Activated B cell treated with CpG ODN at 0.5 μM for 24 hours (primary cell): ENCODE measurements at regions not wholly inside any gene's neighbourhood (a gene's known extent, or its start where the extent isn't known, plus 50 kb on each side); places are given as distances from the start of the nearest gene placed in this dataset.
"Not testable (repeated sequence)": the region's sequence is repeated elsewhere in the genome, so short reads cannot be mapped to it uniquely, and the experiment has no call there.

Experiments used
- ATAC-seq: fragments of 200-7000 bp; cut with Tn5 transposase; one replicate; pipeline ENCODE4 v1.10.0; 2021; ENCODE audit warnings: low read depth, mild to moderate bottlenecking, moderate library complexity
- CTCF ChIA-PET: fragments of 350-600 bp; sonication (Branson Sonifier 250); formaldehyde crosslinking; loops from one replicate; lab custom pipeline; 2021; ENCODE audit warnings: antibody characterized with exemption; lab: Charles Lee
- POLR2A ChIA-PET: fragments of 350-600 bp; sonication (Branson Sonifier 250); formaldehyde crosslinking; loops from one replicate; lab custom pipeline; 2021; ENCODE audit warnings: antibody characterized with exemption; lab: Charles Lee
- DNase-seq: peaks from one replicate; pipeline ENCODE4 v3.0.0; 2022
- H3K27ac Mint-ChIP-seq: one replicate; pipeline ENCODE4 v1.8.0; 2020; ENCODE audit warnings: mixed read lengths
- H3K27me3 Mint-ChIP-seq: one replicate; pipeline ENCODE4 v1.8.0; 2021; ENCODE audit warnings: mixed read lengths
- H3K36me3 Mint-ChIP-seq: one replicate; pipeline ENCODE4 v1.8.0; 2021; ENCODE audit warnings: low read depth, mixed read lengths
- H3K4me1 Mint-ChIP-seq: one replicate; pipeline ENCODE4 v1.8.0; 2021; ENCODE audit warnings: mixed read lengths
- H3K4me3 Mint-ChIP-seq: one replicate; pipeline ENCODE4 v1.8.0; 2020; ENCODE audit warnings: mild to moderate bottlenecking, mixed read lengths
- H3K9me3 Mint-ChIP-seq: one replicate; pipeline ENCODE4 v1.8.0; 2020; ENCODE audit warnings: mixed read lengths
- intact Hi-C: fragments of 100-400 bp; cut with micrococcal nuclease; formaldehyde crosslinking; loops from one replicate; pipeline ENCODE4 v1.15.1; 2024
- TF ChIP-seq, protein P1 (sequence below): fragments of 200-600 bp; IDR thresholded peaks from one replicate; pipeline ENCODE4 v1.8.0; 2022; ENCODE audit warnings: antibody characterized with exemption, mild to moderate bottlenecking

GRCh38 chr3:178950676-178951075 is 120.9 kb downstream of the ZMAT3 start:
- DNase-seq: no peak
- ATAC-seq: no peak
- Mint-ChIP-seq H3K27me3 (no peaks in the 10 kb centered on the region), H3K4me1 (no peaks in the 10 kb centered on the region), H3K27ac (no peak overlapping the region), H3K4me3 (no peak overlapping the region), H3K9me3 (peaks cover 9% of the 10 kb centered on the region), H3K36me3 (no peaks in the 10 kb centered on the region)
- TF ChIP-seq, protein P1, sequence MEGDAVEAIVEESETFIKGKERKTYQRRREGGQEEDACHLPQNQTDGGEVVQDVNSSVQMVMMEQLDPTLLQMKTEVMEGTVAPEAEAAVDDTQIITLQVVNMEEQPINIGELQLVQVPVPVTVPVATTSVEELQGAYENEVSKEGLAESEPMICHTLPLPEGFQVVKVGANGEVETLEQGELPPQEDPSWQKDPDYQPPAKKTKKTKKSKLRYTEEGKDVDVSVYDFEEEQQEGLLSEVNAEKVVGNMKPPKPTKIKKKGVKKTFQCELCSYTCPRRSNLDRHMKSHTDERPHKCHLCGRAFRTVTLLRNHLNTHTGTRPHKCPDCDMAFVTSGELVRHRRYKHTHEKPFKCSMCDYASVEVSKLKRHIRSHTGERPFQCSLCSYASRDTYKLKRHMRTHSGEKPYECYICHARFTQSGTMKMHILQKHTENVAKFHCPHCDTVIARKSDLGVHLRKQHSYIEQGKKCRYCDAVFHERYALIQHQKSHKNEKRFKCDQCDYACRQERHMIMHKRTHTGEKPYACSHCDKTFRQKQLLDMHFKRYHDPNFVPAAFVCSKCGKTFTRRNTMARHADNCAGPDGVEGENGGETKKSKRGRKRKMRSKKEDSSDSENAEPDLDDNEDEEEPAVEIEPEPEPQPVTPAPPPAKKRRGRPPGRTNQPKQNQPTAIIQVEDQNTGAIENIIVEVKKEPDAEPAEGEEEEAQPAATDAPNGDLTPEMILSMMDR: no peak
- intact Hi-C loops: no loop called here
- POLR2A ChIA-PET: no interaction called here
- CTCF ChIA-PET: no interaction called here

DNA sequence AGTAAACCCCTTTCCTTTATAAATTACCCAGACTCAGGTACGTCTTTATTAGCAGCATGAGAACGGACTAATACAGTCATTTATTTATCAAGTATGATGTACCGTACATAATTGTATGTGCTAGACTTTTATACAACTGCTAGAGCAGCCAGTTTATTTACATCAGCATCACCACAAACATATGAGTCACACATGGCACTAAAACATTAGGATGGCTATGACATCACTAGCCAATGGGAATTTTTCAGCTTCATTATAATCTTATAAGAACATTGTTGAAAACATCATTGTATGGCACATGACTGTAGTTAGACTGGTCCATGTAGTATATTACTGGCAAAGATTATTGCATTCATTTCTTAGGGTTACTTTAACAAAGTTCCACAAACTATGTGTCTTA is 121.7 kb downstream of the ZMAT3 start:
- ATAC-seq (no peak), DNase-seq (no peak)
- intact Hi-C loops: no loop called here
- Mint-ChIP-seq H3K36me3 (no peaks in the 10 kb centered on the region), H3K27ac (no peak overlapping the region), H3K9me3 (peaks cover 13% of the 10 kb centered on the region), H3K27me3 (no peaks in the 10 kb centered on the region), H3K4me1 (no peaks in the 10 kb centered on the region), H3K4me3 (no peak overlapping the region)
- POLR2A ChIA-PET: no interaction called here
- TF ChIP-seq, protein P1: no peak
- CTCF ChIA-PET: no interaction called here

DNA sequence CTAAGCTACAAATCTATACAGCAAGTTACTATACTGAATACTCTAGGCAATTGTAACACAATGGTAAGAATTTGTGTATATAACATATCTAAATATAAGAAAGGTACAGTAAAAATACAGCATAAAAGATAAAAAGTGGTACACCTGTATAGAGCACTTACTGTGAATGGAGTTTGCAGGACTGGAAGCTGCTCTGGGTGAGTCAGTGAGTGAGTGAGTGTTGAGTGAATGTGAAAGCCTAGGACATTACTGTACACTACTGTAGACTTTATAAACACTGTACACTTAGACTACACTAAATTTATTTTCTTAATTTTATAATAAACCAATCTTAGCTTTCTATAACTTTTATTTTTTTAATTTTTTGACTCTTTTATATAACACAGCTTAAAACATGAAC is 123.1 kb downstream of the ZMAT3 start:
- no peak for ATAC-seq
- DNase-seq: no peak
- ChIA-PET CTCF (no interaction called here), POLR2A (no interaction called here)
- intact Hi-C loops: no loop called here
- Mint-ChIP-seq H3K36me3 (no peaks in the 10 kb centered on the region), H3K27ac (no peak overlapping the region), H3K9me3 (peaks cover 13% of the 10 kb centered on the region), H3K27me3 (no peaks in the 10 kb centered on the region), H3K4me1 (no peaks in the 10 kb centered on the region), H3K4me3 (no peak overlapping the region)
- TF ChIP-seq, protein P1: no peak

- no peak overlapping the region for H3K4me3 Mint-ChIP-seq
- no peaks in the 10 kb centered on the region for H3K36me3 Mint-ChIP-seq
- ATAC-seq: no peak
- ChIA-PET POLR2A (no interaction called here), CTCF (no interaction called here)
- TF ChIP-seq, protein P1: no peak
- H3K9me3 Mint-ChIP-seq: peaks cover 13% of the 10 kb centered on the region
- no peak for DNase-seq
- peaks cover 1% of the 10 kb centered on the region for H3K27me3 Mint-ChIP-seq
- intact Hi-C loops: no loop called here
- H3K27ac Mint-ChIP-seq: no peak overlapping the region
- no peaks in the 10 kb centered on the region for H3K4me1 Mint-ChIP-seq
These were observed 123.9 kb downstream of the ZMAT3 start for GRCh38 chr3:178947738-178948137.

DNA sequence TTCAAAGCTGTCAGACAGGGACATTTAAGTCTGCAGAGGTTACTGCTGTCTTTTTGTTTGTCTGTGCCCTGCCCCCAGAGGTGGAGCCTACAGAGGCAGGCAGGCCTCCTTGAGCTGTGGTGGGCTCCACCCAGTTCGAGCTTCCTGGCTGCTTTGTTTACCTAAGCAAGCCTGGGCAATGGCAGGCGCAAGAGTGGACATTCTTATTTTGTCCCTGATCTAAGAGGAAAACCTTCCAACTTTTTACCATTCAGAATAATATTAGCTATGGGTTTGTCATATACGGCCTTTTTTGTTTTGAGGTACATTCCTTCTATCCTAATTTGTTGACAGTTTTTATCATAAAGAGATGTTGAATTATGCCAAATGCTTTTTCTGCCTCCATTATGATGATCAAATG is 129.3 kb downstream of the ZMAT3 start:
- ATAC-seq, H3K36me3 Mint-ChIP-seq, H3K4me1 Mint-ChIP-seq, H3K27me3 Mint-ChIP-seq, POLR2A ChIA-PET, CTCF ChIA-PET, H3K27ac Mint-ChIP-seq, H3K4me3 Mint-ChIP-seq, intact Hi-C loops, DNase-seq: not testable (repeated sequence)
- H3K9me3 Mint-ChIP-seq: peaks cover 10% of the 10 kb centered on the region

DNA sequence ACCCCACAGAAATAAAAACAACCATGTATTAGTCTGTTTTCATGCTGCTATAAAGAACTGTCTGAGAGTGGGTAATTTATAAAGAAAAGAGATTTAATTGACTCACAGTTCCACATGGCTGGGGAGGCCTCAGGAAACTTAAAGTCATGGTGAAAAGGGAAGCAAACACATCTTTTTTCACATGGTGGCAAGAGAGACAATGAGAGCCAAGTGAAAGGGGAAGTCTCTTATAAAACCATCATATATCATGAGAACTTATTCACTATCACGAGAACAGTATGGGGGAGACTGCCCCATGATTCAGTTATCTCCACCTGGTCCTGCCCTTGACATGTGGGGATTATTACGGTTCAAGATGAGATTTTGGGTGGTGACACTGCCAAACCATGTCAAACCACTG is 141.5 kb downstream of the ZMAT3 start:
- Mint-ChIP-seq H3K36me3 (peaks cover 2% of the 10 kb centered on the region), H3K9me3 (peaks cover 47% of the 10 kb centered on the region), H3K4me1 (no peaks in the 10 kb centered on the region), H3K27me3 (no peaks in the 10 kb centered on the region), H3K27ac (no peak overlapping the region), H3K4me3 (no peak overlapping the region)
- TF ChIP-seq, protein P1: no peak
- intact Hi-C loops: no loop called here
- DNase-seq (no peak), ATAC-seq (no peak)
- CTCF ChIA-PET: no interaction called here
- POLR2A ChIA-PET: no interaction called here
